HG02798 (cell line): ENCODE measurements at regions not wholly inside any gene's neighbourhood (a gene's known extent, or its start where the extent isn't known, plus 50 kb on each side); places are given as distances from the start of the nearest gene placed in this dataset.
"Not testable (repeated sequence)": the region's sequence is repeated elsewhere in the genome, so short reads cannot be mapped to it uniquely, and the experiment has no call there.

Source experiments
- ATAC-seq: cut with Tn5 transposase; IDR thresholded peaks from one replicate; pipeline ENCODE4 v1.9.1; 2021; ENCODE audit warnings: mild to moderate bottlenecking; ENCODE audit not compliant: unreplicated experiment, poor library complexity

DNA sequence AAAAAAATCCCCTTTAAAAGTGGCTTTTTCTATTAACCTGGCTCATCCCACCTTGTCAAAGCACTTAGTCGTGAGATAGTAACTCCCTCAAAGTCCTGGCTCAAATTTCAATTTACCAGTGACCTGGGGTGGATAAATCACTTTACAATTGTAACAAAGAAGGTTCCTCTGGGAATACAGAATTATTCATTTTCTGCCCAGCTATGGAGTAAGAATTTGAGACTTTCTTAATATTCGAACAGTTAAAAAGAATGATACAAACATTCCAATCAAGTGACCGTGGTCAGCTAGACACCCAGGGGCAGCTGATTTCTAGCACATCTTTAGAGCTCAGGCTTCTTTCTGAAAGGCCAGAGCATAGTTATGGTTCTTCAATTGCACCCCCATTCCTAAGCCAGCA lies 291.0 kb upstream of the TGFBR2 start:
- ATAC-seq: no peak

DNA sequence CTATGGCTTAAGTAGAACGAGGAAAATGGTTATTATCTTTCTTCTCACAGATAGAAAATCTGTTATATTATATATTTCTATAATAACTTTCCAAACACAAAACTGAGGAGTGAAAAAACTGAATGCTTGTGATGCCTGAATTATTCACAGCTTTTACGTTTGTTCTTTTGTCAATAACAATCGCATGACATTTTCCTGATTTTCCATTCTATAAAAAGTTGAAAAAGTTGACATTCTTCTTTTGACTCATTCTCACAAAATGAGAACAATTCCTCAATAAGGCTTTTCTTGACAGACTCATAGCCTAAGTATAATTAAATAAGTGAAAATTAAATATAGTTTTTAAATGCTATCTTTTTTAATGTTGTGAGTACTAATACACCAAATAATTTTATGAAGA lies 288.8 kb upstream of the TGFBR2 start:
- ATAC-seq: no peak

DNA sequence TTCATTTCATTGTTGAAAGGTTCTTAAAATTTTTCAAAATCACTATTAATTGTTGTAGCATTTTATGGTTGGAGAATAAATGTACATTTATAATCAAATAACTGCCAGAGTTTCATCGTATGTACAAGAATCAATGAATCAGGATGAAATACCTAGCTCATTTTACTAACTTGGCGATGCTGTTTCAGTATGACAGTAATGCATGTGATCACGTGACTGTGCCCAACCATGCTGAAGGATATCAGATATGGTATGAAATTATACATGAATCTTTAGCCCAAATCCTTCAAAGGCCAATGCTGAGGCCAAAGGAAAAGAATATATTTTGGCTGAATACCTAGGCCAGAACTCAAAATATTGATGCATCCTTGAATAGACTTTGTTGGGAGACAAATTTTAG lies 288.3 kb upstream of the TGFBR2 start:
- ATAC-seq: no peak

DNA sequence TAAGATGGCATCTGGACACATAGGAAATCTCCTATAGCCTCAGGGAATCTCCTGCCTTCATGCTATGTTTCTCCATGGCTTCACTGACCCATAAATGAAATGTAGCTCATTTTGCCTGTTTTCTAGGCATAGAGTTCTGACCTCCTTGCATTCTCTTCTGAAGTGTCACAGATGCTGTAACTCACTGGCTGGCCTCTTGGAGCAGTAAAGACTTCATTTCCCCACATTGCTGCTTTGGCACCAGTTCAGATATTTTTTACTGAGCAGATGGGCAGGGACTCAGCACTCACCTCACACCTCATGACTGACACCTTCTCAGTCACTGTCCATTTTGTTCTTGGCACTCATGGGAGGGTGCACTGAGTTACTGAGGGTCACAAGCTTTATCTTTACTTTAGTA lies 286.7 kb upstream of the TGFBR2 start:
- peak; percentile 62 for ATAC-seq

DNA sequence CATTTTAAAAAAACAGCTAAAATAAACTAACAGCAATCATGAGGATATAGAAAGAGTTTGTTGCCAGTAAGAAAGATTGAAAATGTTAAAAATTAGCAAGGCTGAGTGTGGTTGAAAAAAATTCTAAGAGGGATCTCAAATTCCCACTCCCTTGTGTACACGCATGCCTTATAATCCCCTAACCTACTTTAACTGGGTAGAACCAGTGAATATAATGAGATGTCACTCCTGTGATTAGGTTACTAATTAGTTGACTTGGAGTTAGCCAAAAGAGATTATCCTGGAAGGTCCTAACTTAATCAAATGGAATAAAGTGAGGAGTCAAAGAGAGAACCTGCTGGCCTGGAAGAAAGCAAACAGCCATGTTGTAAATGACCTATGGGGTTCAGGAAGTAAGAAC lies 286.0 kb upstream of the TGFBR2 start:
- ATAC-seq: no peak

DNA sequence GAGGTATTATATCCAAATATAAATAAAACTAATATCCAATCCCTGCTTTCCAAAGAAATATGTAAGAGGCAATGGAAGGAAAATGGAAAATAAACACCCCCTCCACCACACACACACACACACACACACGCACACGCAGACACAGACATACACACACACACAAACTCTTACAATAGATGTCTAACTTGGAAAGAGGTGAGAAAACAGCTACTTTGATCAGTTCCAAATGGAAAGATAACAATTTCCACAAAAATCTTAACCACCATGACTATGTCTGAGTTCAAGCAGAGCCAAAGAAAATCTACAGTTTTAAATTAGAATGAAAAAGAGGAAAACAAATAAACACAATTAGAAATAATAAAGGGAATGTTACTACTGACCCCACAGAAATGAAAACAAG lies 285.3 kb upstream of the TGFBR2 start:
- ATAC-seq: no peak

DNA sequence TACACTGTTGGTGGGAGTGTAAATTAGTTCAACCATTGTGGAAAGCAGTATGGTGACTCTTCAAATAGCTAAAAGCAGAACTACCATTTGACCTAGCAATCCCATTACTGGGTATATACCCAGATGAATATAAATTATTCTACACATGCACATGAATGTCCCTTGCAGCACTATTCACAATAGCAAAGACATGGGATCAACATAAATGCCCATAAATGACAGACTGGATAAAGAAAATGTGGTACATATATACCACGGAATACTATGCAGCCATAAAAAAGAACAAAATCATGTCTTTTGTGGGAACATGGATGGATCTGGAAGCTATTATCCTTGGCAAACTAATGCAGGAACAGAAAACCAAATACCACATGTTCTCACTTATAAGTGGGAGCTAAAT lies 282.8 kb upstream of the TGFBR2 start:
- ATAC-seq: not testable (repeated sequence)

DNA sequence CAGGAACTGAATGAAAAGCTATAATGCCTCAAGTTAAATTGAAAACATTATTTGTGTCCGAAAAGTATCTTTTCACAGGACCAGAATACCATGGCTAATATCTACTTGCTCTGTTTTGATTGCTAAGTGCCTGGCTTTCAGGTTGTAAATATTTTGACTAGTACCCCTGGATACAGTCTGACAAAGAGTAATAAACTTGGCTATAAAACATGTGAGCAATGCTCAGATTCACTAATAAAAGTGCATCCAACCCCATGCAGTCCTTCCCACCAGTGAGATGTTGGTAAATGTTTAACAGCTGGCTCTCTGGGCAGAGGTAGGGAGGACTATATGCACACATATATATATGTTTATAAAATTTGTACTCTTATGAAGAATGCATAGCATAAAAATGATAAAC lies 281.8 kb upstream of the TGFBR2 start:
- ATAC-seq: no peak

DNA sequence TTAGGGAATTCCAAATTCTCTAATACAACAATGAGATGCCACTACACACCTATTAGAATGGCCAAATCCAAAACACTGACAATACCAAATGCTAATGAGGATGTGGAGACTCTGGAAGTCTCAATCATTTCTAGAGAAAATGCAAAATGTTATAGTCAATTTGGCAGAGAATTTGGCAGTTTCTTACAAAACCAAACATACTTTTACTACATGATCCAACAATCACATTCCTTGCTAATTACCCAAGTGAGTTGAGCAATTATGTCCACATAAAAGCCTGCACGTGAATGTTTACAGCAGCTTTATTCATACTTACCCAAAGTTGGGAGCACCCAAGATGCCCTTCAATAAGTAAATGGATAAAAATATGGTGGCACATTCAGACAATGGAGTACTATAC lies 278.4 kb upstream of the TGFBR2 start:
- ATAC-seq: not testable (repeated sequence)

DNA sequence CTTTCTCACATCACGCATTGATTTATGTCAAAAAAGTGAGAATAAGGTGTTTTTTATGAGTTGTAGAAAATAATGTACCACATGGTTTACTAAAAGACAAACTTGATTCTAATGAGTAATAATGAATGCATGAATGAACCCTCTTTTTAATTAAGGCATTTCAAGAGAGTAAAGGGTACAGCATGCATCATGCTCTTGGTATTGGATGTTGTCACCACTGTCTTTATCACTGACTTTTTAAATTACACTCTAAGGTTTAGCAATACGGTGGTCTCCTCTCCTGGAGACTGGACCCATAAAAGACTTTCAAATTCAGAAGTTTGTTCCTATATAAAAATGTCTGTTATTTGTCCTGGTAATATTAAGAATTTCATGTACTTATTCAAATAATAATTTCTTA lies 277.5 kb upstream of the TGFBR2 start:
- ATAC-seq: not testable (repeated sequence)

DNA sequence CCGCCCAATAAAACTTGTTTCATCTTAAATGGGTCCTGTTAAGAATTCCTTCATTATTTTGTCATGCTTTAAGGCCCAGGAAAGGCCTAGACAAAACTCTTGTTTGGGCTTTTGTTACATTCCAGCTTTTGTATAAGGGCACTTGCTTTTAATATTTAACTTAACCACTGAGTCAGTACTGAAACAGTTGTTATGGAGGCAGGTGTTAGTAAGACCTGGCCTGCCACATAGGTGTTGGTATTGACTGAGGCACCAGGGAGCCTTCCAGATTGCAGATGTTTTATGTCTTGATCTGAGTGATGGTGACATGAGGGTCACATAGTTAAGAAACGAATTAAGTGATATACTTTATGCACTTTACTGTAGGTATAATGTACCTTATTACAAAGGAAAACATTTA lies 274.9 kb upstream of the TGFBR2 start:
- ATAC-seq: no peak

DNA sequence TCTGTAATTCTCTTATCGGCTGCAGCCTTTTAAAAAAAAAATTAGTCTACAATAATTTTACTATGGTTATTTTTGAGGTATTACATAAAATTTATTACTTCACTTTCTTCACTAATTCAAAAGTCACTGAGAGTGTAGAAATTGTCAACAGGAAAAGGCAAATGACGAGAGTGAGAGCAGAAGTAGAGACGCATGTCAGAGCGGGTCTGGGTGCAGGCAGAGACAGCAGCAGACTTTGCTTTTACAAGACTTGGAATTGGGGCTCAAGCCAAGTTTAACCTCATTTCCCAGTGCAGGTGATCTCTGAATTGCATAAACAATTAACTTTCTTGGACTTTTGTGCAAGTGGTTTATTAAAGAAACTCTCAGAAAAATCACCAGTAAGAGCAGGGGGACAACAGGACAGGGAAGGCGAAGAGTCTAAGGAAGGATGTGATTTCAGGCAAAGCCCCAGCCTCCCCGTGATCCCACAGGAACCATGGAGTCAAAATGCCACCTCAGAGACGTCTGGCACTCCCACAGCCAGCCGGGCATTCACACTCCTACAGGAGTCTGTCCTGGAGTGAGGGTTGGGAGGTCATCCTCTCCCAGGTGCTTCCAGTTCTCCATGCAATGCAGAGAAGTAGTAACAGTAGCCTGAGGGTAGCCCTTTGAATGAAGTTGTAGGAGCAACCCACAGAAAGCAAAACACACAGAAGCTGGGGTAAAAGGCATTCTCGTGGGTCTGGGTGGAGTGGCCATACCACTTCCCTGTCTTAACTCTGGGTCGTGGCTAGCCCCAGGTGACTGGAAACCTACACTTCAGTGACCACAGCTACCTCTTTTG lies 274.0 kb upstream of the TGFBR2 start:
- ATAC-seq: no peak

DNA sequence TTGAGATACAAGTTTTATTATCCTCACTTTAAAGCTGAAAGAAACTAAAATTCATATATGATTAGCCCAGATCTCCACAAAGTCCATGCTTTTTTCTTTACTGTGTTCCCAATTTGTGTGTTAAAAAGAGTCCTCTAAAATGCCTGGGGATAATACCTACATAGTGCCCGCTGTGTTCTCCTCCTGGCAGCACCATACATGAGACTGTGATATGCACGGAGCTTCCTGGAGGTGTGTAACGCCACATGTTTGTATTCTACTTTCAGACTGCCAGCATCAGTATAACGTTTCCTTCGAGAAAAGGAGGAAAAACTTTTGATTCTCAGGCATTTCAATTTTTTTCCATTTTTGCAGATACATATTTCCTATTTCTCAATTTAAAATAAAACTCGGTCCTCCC lies 273.3 kb upstream of the TGFBR2 start:
- no peak for ATAC-seq

DNA sequence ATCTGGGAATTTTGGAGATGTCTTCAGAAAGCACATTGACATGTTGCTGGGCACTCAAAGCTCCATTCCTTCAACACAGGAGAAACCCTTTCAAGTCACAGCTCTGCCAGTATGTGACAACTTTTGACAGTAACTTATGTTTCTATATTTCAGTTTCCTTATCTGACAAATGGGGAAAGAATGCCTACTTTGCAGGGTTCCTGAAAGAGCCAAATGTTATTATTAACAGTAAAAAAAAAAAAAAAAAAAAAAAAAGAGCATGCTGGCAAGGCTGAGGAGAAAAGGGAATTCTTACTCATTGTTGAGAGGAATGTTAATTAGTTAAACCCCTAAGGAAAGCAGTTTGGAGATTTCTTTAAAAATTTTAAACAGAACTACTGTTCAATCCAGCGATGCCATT lies 272.5 kb upstream of the TGFBR2 start:
- ATAC-seq: no peak

DNA sequence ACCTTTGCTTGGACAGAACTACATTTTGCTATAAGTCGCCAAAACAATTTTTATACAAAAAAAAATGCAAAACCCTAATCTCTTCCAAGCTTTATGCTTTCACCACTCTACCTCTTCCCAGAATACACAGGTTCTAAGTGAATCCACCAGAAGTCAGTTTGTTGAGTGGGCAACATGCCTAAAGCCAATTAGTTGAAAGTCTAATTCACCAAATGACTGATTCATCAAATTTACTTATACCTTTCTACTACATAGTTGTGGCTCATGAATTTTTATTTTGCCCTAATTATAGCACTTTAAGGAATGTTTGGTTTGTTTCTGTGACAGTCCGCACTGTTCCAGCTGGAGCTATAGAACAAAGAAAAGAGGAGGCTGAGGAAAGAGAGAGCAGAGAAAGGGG lies 265.9 kb upstream of the TGFBR2 start:
- ATAC-seq: no peak

DNA sequence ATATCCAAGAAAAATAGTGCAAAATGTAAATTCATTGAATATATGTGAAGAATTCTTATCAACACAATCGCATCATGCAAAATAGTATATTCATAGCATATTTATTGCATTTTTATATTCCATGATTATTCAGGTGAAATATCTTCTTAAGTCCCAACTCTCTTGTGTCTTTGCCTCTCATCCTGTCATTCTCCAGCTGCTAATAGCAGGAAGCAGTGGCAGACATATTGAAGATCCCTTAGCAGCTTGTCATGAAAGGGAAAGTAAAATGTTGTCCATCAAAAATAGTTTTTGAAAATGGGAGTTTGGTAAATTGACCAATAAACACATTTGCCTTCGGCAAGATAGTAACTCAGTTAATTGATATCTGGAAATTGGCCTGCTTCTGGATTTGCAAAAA lies 265.3 kb upstream of the TGFBR2 start:
- no peak for ATAC-seq

DNA sequence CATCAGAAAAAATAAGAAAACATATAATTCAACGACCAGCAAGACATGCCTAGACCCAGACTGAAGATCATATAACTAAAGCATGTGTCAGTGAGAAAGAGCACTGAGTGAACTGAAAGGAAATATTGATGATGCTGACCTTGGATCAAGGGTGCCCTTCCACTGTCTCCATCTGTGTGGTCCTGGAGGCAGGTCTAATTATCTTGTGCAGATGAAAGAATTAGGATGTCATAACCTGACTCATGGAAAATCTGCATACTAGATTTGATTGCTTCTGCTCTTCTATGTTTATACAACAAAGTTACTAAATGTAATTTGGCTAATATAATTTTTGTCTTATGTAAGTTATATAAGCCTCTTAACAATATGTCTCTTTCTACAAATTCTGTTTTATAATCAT lies 264.6 kb upstream of the TGFBR2 start:
- no peak for ATAC-seq

DNA sequence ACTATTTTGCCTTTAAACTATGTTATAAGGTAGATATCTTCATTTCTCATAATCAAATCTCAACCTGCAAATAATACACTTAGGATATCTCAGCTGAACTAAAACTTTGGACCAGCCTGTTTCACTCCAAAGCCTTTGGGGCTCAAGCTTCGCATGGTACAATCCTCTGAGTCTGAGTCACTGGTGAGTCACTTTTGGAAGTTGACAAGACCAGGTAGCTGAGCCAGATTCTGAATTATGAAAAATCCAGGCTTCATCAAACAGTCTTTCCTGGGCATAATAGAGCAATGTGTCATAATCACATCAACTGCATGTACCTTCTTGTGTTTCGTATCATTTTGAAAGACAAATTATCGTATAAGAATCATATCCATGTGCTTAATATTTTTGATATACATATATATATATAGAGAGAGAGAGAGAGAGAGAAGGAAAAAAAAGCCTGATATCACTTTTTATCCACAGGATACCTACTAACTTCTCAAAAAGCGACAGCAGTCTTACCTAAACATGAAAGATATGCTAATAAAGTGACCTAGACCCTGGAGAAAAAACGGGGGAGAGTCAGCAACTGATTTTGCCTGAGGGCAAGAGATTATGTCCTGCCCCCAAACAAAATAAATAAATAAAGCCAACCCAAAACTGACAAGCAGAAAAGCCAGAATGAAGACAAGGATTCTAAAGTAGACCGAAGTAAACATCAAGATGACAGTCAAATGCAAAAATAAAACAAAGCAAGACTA lies 263.9 kb upstream of the TGFBR2 start:
- no peak for ATAC-seq

DNA sequence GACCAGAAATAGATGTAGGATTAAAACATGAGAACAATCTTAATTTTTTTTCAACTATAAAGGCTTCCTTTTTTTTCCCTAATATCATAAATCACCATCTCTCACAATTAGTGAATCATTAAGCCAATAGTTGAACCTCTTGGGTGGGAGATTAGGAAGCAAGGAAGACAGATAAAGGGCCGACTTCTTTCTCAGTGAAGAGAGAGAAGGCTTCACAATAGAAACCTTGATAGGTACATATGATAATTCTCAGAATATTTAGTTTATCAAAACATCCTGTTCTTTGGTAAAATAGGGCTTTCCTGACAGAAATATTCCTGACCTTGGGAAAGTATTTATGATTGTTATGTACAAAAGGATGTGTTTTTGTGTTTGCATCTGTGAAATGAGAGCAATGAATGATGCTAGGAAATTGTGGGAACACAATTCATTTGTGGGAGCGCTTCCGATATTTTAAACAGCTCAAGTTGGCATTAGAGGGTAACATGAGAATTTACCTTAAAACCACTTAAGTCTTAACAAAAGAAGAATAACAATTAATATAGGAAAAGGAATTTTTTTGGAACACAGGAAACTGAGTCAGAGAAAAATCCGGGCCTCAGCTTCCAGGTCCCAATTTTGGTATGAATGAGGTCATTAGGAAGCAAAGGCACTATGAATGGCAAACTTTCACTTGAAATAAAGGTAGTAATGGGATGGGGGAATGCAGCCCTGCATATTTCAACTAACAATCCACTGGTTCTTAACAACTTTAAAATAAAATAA lies 263.2 kb upstream of the TGFBR2 start:
- ATAC-seq: no peak

DNA sequence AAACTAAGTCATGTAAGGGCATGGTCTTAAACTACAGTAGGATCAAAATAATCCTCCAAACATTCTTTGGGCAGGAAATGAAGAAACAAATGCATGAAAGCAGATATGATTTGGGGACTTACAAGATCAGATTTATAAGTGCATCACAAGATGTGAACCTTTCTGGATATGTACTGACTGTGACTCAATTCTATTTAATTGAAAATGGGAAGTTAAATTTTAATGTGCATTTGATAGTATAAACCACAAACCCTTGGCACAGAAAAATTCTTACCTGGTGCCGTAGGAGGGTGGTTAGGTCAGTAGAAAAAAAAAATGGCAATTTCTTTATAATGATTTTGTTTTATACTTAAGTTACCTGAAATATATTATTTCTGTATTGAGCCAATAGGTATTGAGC lies 262.5 kb upstream of the TGFBR2 start:
- no peak for ATAC-seq

DNA sequence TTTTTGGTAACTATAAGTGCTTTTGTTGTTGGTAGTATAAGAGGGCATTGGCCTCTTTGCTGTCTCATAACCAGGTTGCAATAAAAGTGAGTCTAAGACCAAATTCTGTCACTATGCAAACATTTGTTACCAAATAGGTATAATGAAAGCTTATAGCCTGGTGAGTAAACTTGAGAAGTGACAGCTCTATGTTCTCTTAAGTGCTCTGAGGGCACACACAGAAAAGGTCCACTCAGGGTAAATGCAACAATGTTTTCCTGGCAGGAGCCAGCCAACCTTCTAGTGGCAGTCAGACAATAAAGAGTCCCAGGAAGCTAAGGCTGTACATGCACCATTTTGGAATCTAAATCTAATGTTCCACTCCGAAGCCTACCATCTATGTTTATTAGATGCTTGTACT lies 262.1 kb upstream of the TGFBR2 start:
- ATAC-seq: no peak
